ENCODE measurements at regions not wholly inside any gene's neighbourhood (a gene's known extent, or its start where the extent isn't known, plus 50 kb on each side); places are given as distances from the start of the nearest gene placed in this dataset.

DNA sequence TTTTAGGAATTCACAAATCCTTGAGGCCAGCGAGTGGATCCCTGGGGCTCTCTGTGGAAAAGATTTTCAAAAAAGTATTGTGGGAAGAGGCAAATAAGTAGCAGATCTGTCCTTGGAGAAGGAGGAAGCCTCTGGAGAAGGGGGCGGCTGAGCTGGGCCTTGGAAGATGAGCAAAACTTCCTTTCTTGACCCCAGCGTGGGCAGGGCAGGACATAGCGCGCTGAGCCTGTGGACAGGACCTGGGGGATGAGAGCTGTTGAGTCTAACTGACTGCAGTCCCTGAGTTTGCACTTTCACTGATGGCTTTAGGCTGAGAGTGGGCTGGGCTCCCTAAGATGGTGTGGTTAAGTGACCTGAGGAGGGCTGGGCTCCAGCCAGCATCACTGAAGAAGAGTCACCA, 170.2 kb upstream of the GALNT2 start:
- H3K36me3 Mint-ChIP-seq (ENCODE audit: insufficient read depth) = no peaks in the 10 kb centered on the region
- peaks cover 9% of the 10 kb centered on the region for H3K27me3 Mint-ChIP-seq
- no peak overlapping the region for H3K4me3 Mint-ChIP-seq (ENCODE audit: low read depth)
- no peaks in the 10 kb centered on the region for H3K9me3 Mint-ChIP-seq (ENCODE audit: low read depth)
- no peak for TF ChIP-seq CTCF (IDR thresholded peaks at IDR 0.05; ENCODE audit: unreplicated experiment)
- H3K4me1 Mint-ChIP-seq (ENCODE audit: low read depth) = no peaks in the 10 kb centered on the region
- H3K27ac Mint-ChIP-seq = no peak overlapping the region
- no peak for DNase-seq (ENCODE audit: low spot score, unreplicated experiment)

- H3K27me3 Mint-ChIP-seq = peaks cover 9% of the 10 kb centered on the region
- no peak overlapping the region for H3K27ac Mint-ChIP-seq
- DNase-seq (ENCODE audit: low spot score, unreplicated experiment) = no peak
- no peak overlapping the region for H3K4me3 Mint-ChIP-seq (ENCODE audit: low read depth)
- no peak for TF ChIP-seq CTCF (IDR thresholded peaks at IDR 0.05; ENCODE audit: unreplicated experiment)
- no peaks in the 10 kb centered on the region for H3K4me1 Mint-ChIP-seq (ENCODE audit: low read depth)
- no peaks in the 10 kb centered on the region for H3K36me3 Mint-ChIP-seq (ENCODE audit: insufficient read depth)
- H3K9me3 Mint-ChIP-seq (ENCODE audit: low read depth) = no peaks in the 10 kb centered on the region
Measured at GRCh38 chr1:229897501-229897900, 169.5 kb upstream of the GALNT2 start.

DNA sequence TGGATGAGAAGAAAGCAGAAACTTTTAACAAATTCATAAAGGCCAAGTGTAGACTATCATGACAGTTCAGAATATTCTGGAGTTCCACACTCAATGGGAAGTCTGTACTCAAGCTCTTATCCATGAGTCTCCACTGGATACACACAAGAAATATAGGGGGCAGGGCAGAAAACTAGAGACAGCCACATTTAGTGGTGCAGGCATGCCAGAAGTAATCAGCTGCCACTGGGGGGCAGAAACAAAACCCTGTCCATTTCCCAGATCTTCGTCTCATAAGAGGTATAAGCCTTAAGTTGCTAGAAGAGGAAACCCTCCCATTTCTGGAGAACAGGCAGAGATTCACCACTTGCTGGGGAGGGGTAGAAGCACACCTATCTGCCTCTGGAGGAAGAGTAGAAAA, 166.8 kb upstream of the GALNT2 start:
- no peaks in the 10 kb centered on the region for H3K36me3 Mint-ChIP-seq (ENCODE audit: insufficient read depth)
- H3K4me1 Mint-ChIP-seq (ENCODE audit: low read depth) = no peaks in the 10 kb centered on the region
- DNase-seq (ENCODE audit: low spot score, unreplicated experiment) = no peak
- no peak overlapping the region for H3K27ac Mint-ChIP-seq
- no peak for TF ChIP-seq CTCF (IDR thresholded peaks at IDR 0.05; ENCODE audit: unreplicated experiment)
- H3K27me3 Mint-ChIP-seq = peaks cover 2% of the 10 kb centered on the region
- H3K9me3 Mint-ChIP-seq (ENCODE audit: low read depth) = no peaks in the 10 kb centered on the region
- H3K4me3 Mint-ChIP-seq (ENCODE audit: low read depth) = no peak overlapping the region

GRCh38 chr1:229905031-229905545, 161.9 kb upstream of the GALNT2 start:
- no peaks in the 10 kb centered on the region for H3K36me3 Mint-ChIP-seq (ENCODE audit: insufficient read depth)
- no peak for DNase-seq (ENCODE audit: low spot score, unreplicated experiment)
- H3K27me3 Mint-ChIP-seq = peaks cover 16% of the 10 kb centered on the region
- no peak overlapping the region for H3K4me3 Mint-ChIP-seq (ENCODE audit: low read depth)
- no peak overlapping the region for H3K27ac Mint-ChIP-seq
- no peaks in the 10 kb centered on the region for H3K4me1 Mint-ChIP-seq (ENCODE audit: low read depth)
- no peaks in the 10 kb centered on the region for H3K9me3 Mint-ChIP-seq (ENCODE audit: low read depth)
- TF ChIP-seq CTCF (IDR thresholded peaks at IDR 0.05; ENCODE audit: unreplicated experiment) = no peak

- Mint-ChIP-seq H3K4me1 (ENCODE audit: low read depth) (no peaks in the 10 kb centered on the region), H3K36me3 (ENCODE audit: insufficient read depth) (no peaks in the 10 kb centered on the region), H3K4me3 (ENCODE audit: low read depth) (no peak overlapping the region), H3K27ac (no peak overlapping the region), H3K9me3 (ENCODE audit: low read depth) (no peaks in the 10 kb centered on the region), H3K27me3 (peaks cover 16% of the 10 kb centered on the region)
- TF ChIP-seq CTCF (IDR thresholded peaks at IDR 0.05; ENCODE audit: unreplicated experiment) = no peak
- DNase-seq (ENCODE audit: low spot score, unreplicated experiment) = no peak
Measured at GRCh38 chr1:229905652-229906051, 161.4 kb upstream of the GALNT2 start.
